ENCODE measurements at regions not wholly inside any gene's neighbourhood (a gene's known extent, or its start where the extent isn't known, plus 50 kb on each side); places are given as distances from the start of the nearest gene placed in this dataset.

DNA sequence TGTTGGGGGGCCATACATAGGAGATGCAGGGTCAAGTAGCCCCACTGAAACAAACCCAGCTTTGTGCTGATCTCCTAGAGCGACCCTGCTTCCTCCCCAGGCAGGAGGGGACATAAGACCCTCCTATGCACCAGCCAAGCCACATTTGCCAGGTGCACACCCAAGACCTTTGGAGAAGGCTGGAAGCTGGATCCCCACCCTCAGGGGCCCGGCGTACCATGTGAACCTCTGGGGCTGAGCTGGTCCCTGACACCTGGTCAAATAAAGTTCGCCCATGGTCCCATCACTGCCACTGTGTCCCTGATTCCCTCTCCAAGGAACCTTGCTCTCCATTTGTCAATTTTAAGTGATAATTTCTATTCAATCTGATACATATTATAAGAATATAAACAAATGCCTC, 162.1 kb upstream of the VASH1 start:
- TF ChIP-seq, protein P1, sequence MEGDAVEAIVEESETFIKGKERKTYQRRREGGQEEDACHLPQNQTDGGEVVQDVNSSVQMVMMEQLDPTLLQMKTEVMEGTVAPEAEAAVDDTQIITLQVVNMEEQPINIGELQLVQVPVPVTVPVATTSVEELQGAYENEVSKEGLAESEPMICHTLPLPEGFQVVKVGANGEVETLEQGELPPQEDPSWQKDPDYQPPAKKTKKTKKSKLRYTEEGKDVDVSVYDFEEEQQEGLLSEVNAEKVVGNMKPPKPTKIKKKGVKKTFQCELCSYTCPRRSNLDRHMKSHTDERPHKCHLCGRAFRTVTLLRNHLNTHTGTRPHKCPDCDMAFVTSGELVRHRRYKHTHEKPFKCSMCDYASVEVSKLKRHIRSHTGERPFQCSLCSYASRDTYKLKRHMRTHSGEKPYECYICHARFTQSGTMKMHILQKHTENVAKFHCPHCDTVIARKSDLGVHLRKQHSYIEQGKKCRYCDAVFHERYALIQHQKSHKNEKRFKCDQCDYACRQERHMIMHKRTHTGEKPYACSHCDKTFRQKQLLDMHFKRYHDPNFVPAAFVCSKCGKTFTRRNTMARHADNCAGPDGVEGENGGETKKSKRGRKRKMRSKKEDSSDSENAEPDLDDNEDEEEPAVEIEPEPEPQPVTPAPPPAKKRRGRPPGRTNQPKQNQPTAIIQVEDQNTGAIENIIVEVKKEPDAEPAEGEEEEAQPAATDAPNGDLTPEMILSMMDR (IDR thresholded peaks at IDR 0.05; ENCODE audit: control insufficient read depth, extremely low read depth, insufficient read depth) = no peak
- DNase-seq (ENCODE audit: low read depth) = no peak

DNA sequence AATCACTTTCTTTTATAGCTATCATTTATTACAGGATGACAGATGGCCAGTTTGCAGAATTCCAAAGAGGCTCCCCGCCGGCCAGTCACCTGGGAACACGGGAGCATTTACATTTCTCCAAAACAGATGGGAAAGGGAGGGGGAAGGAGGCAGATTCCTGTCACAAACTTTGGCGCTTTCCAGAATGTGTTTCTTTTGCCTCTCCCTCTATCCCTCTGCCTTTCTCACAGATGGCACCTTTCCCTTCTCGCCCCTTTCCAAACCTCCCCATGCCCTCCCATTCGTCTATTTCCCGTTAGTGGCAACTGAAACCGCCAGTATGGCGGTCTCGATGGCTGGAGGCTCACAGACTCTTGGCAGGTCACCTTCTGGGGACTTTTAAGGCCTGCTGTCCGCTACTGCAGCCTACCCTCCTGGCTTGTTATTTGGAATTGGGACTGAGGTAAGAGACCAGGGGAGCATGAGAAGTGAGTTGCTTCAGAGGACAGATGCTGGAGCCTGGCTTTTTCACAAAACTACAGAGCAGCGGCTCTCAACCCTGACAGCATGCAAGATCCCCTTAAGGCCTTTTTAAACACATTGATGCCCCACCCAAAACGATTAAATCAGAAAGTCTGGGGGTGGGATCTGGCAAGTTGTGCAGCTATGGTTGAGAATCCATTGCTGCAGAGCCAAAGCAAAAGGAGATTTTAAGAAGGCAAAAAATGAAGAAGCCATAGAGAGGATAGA, 161.5 kb upstream of the VASH1 start:
- no peak overlapping the region for H3K4me3 ChIP-seq (ENCODE audit: low read depth, low read length)
- no peak for DNase-seq (ENCODE audit: low read depth)
- TF ChIP-seq, protein P1 (IDR thresholded peaks at IDR 0.05; ENCODE audit: control insufficient read depth, extremely low read depth, insufficient read depth) = no peak

More for the DNA sequence above, 162.1 kb upstream of the VASH1 start:
- H3K4me3 ChIP-seq (ENCODE audit: low read depth, low read length) = no peak overlapping the region

DNA sequence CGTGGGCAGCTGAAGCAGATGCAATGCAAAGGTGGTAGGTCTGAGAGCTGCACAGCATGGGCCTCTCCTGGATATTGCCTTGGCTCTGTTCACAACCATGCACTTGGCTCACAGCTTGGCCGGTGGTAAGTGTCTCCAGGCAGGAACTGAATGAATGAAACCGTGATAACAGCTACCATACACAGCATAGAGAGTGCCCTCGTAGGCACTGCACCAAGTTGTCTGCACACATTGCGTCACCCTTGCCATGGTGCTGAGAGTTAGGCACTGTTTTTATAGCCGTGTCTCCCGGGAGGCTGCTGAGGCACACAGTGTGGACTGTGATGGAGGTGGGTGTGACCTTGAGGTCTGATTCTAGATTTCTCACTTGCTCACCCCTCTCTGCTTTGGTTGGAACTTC, 157.6 kb upstream of the VASH1 start:
- TF ChIP-seq, protein P1 (IDR thresholded peaks at IDR 0.05; ENCODE audit: control insufficient read depth, extremely low read depth, insufficient read depth) = no peak
- no peak for DNase-seq (ENCODE audit: low read depth)
- H3K4me3 ChIP-seq (ENCODE audit: low read depth, low read length) = no peak overlapping the region

DNA sequence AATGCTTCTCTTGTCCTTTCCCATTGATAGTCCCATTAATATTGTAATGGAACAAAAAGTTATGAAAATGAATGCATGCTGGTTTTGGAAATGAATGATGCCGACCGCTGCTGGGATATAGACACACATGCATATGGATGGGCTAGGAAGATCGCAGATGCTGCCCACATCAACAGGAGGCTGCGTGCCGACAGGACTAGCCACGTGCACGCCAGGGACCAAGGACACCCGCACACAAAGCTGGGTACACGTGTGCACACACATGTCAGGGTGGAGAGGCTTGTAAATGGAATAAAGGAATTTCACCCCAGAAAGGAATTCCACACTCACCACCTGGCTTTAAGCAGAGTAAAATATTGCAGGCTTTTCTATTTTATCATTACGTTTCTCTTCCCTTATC, 153.8 kb upstream of the VASH1 start:
- TF ChIP-seq, protein P1 (IDR thresholded peaks at IDR 0.05; ENCODE audit: control insufficient read depth, extremely low read depth, insufficient read depth) = no peak
- no peak for DNase-seq (ENCODE audit: low read depth)
- no peak overlapping the region for H3K4me3 ChIP-seq (ENCODE audit: low read depth, low read length)

DNA sequence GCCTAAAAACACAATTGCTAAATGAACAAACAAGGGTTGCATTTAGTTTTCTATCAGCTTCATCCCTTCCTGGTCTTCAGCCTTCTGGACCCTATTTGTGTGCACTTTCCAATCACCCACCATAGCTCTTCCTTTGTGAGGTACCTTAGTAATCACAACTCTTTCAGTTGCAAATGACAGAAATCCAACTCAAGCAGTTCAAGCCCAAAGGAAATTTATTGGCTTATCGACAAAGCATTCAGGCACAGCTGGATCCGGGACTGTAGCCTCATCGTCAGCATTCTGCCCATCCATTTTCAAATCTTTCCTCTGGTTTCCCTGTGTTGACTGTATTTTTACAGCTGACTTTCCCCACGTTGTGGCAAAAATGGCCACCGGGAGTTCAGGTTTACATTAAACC, 148.6 kb upstream of the VASH1 start:
- DNase-seq (ENCODE audit: low read depth) = no peak
- TF ChIP-seq, protein P1 (IDR thresholded peaks at IDR 0.05; ENCODE audit: control insufficient read depth, extremely low read depth, insufficient read depth) = no peak
- no peak overlapping the region for H3K4me3 ChIP-seq (ENCODE audit: low read depth, low read length)

DNA sequence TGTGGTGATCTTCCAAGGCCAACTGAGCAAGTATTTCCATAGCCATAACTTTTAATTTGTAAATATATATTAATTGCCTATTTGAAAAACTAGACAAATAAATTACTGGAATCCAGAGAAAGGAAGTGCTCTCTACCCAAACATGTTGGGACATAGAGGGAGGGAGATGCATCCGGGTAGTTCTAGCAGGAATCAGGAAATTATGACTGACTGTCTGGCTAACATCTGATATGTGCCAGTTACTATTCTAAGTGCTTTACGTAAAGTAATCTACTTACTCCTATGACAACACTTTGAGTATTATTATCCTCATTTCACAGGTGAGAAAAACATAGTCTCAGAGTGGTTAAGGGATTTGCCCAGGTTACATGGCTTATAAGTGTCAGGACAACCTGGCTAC, 147.7 kb upstream of the VASH1 start:
- no peak overlapping the region for H3K4me3 ChIP-seq (ENCODE audit: low read depth, low read length)
- DNase-seq (ENCODE audit: low read depth) = peak; percentile 21
- TF ChIP-seq, protein P1 (IDR thresholded peaks at IDR 0.05; ENCODE audit: control insufficient read depth, extremely low read depth, insufficient read depth) = no peak

DNA sequence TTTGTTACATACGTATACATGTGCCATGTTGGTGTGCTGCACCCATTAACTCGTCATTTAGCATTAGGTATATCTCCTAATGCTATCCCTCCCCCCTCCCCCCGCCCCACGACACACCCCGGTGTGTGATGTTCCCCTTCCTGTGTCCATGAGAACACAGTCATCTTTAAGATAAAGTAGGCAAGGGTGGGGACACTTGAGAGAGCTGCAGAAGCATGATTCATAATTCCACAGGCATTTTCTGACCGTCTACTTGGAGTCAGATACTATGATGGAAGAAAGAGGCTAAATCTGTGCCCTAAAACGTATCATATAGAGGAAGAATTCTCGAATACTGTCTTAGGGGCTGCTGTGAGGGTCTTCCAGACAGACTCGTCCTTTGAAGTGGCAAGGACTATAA, 145.9 kb upstream of the VASH1 start:
- H3K4me3 ChIP-seq (ENCODE audit: low read depth, low read length) = no peak overlapping the region
- TF ChIP-seq, protein P1 (IDR thresholded peaks at IDR 0.05; ENCODE audit: control insufficient read depth, extremely low read depth, insufficient read depth) = no peak
- DNase-seq (ENCODE audit: low read depth) = no peak
